H1 (cell line): ENCODE measurements at regions not wholly inside any gene's neighbourhood (a gene's known extent, or its start where the extent isn't known, plus 50 kb on each side); places are given as distances from the start of the nearest gene placed in this dataset.

Experiments used
- CTCF ChIA-PET: fragments of 300-600 bp; sonication (Branson Sonifier 250); formaldehyde crosslinking; loops from one replicate; lab custom pipeline; 2021; ENCODE audit not compliant: partially characterized antibody; lab: Charles Lee
- POLR2A ChIA-PET: fragments of 300-600 bp; sonication (Branson Sonifier 250); formaldehyde crosslinking; loops from one replicate; lab custom pipeline; 2021; ENCODE audit warnings: inconsistent platforms; ENCODE audit not compliant: partially characterized antibody; lab: Charles Lee
- DNase-seq, 2 experiments: peaks; one replicate each; pipeline versions ENCODE4 v3.0.0 to v3.0.0-alpha.2; 2010 to 2022; ENCODE audit warnings: low spot score in 2 of 2, low read depth in 1 of 2, mixed read lengths in 1 of 2
- FAIRE-seq: peaks from 2 replicates; lab custom pipeline; 2011; peaks lifted over from hg19 to GRCh38; lab: Jason Lieb, UNC
- H2AFZ ChIP-seq: 2 replicates; pipeline ENCODE4 v1.8.1; 2012; ENCODE audit warnings: low read length, inconsistent platforms
- H2AK5ac ChIP-seq: 2 replicates; pipeline ENCODE4 v1.6.1; 2013; ENCODE audit warnings: low read depth, low read length
- H2BK120ac ChIP-seq: replicated peaks from 2 replicates; pipeline ENCODE3; 2013; ENCODE audit warnings: low read depth, low read length, inconsistent platforms
- H2BK12ac ChIP-seq: 2 replicates; pipeline ENCODE4 v1.6.1; 2013; ENCODE audit warnings: low read depth, low read length
- H2BK15ac ChIP-seq: 2 replicates; pipeline ENCODE4 v1.6.1; 2013; ENCODE audit warnings: low read length
- H2BK20ac ChIP-seq: 2 replicates; pipeline ENCODE4 v1.6.1; 2013; ENCODE audit warnings: low read length
- H2BK5ac ChIP-seq: 2 replicates; pipeline ENCODE4 v1.6.1; 2013; ENCODE audit warnings: low read depth, low read length
- H3K14ac ChIP-seq: 2 replicates; pipeline ENCODE4 v1.6.1; 2013; ENCODE audit warnings: inconsistent platforms; ENCODE audit not compliant: insufficient read length
- H3K18ac ChIP-seq: 2 replicates; pipeline ENCODE4 v1.6.1; 2013; ENCODE audit warnings: low read length; ENCODE audit errors: extremely low read depth
- H3K23ac ChIP-seq: 2 replicates; pipeline ENCODE4 v1.6.1; 2013; ENCODE audit warnings: inconsistent platforms; ENCODE audit not compliant: insufficient read length
- H3K23me2 ChIP-seq: 2 replicates; pipeline ENCODE4 v1.6.1; 2013; ENCODE audit warnings: low read depth, low read length
- H3K27ac ChIP-seq: 2 replicates; pipeline ENCODE4 v1.6.1; 2011; ENCODE audit warnings: low read depth, low read length, inconsistent platforms
- H3K27me3 ChIP-seq, 4 experiments: replicated peaks in 1 of 4; 1 replicate in 1 of 4; 2 replicates in 3 of 4; pipeline versions ENCODE4 v1.6.1 to v1.8.1; 2011 to 2013; ENCODE audit warnings: low read length in 3 of 4, mild to moderate bottlenecking in 3 of 4, inconsistent platforms in 2 of 4, mixed read lengths in 2 of 4, moderate library complexity in 1 of 4; ENCODE audit not compliant: control insufficient read depth in 3 of 4, insufficient read depth in 3 of 4; ENCODE audit errors: extremely low read depth in 1 of 4
- H3K36me3 ChIP-seq, 4 experiments: 2 replicates each; pipeline versions ENCODE4 v1.6.1 to v1.8.1; 2011 to 2013; ENCODE audit warnings: mild to moderate bottlenecking in 4 of 4, low read length in 3 of 4, moderate library complexity in 2 of 4, control low read depth in 1 of 4, inconsistent platforms in 1 of 4; ENCODE audit not compliant: insufficient read depth in 4 of 4, control insufficient read depth in 2 of 4
- H3K4ac ChIP-seq: replicated peaks from 2 replicates; pipeline ENCODE3; 2013; ENCODE audit warnings: low read length, low read depth, mixed read lengths, inconsistent platforms; ENCODE audit not compliant: insufficient read length
- H3K4me1 ChIP-seq, 4 experiments: replicated peaks in 1 of 4; 1 replicate in 1 of 4; 2 replicates in 3 of 4; pipeline versions ENCODE4 v1.6.1 to v1.8.1; 2011 to 2013; ENCODE audit warnings: low read length in 3 of 4, inconsistent platforms in 2 of 4, mixed read lengths in 1 of 4; ENCODE audit not compliant: insufficient read depth in 4 of 4, control insufficient read depth in 3 of 4
- H3K4me2 ChIP-seq, 2 experiments: 2 replicates each; pipeline versions ENCODE4 v1.6.1 to v1.8.1; 2011 to 2013; ENCODE audit warnings: low read depth in 2 of 2, low read length in 2 of 2, control low read depth in 1 of 2, inconsistent platforms in 1 of 2, mild to moderate bottlenecking in 1 of 2; ENCODE audit not compliant: insufficient read depth in 1 of 2
- H3K4me3 ChIP-seq, 4 experiments: fragments of 200-600, 300-600 bp in 1 of 4; sonication (generic), shearing (Covaris generic), sonication (Bioruptor Twin) in 1 of 4; 2 replicates each; pipeline versions ENCODE4 v1.5.1 to v1.8.1; 2011 to 2016; ENCODE audit warnings: low read length in 4 of 4, low read depth in 3 of 4, control low read depth in 2 of 4, inconsistent platforms in 2 of 4, mild to moderate bottlenecking in 2 of 4, mixed read lengths in 1 of 4, moderate library complexity in 1 of 4; ENCODE audit not compliant: insufficient read depth in 2 of 4; ENCODE audit errors: extremely low read depth in 1 of 4
- H3K56ac ChIP-seq: replicated peaks from 2 replicates; pipeline ENCODE3; 2013; ENCODE audit warnings: low read depth, mild to moderate bottlenecking, mixed read lengths, low read length, inconsistent platforms; ENCODE audit not compliant: insufficient read length
- H3K79me1 ChIP-seq: 2 replicates; pipeline ENCODE4 v1.6.1; 2013; ENCODE audit warnings: low read depth, low read length, control low read depth
- H3K79me2 ChIP-seq, 2 experiments: 2 replicates each; pipeline versions ENCODE4 v1.6.1 to v1.8.1; 2012 to 2013; ENCODE audit warnings: low read length in 2 of 2, mild to moderate bottlenecking in 2 of 2, inconsistent platforms in 1 of 2; ENCODE audit not compliant: insufficient read depth in 2 of 2, control insufficient read depth in 1 of 2
- H3K9ac ChIP-seq, 4 experiments: replicated peaks in 1 of 4; 1 replicate in 1 of 4; 2 replicates in 3 of 4; pipeline versions ENCODE4 v1.6.1 to v1.8.1; 2011 to 2013; ENCODE audit warnings: low read depth in 3 of 4, low read length in 3 of 4, control low read depth in 2 of 4, mild to moderate bottlenecking in 2 of 4, moderate library complexity in 2 of 4, inconsistent platforms in 1 of 4; ENCODE audit errors: extremely low read depth in 1 of 4
- H3K9me3 ChIP-seq, 2 experiments: 2 replicates each; pipeline versions ENCODE4 v1.6.1 to v1.8.1; 2012 to 2013; ENCODE audit warnings: mild to moderate bottlenecking in 2 of 2, moderate library complexity in 2 of 2, control low read depth in 1 of 2, inconsistent platforms in 1 of 2, low read depth in 1 of 2, low read length in 1 of 2, mixed read lengths in 1 of 2; ENCODE audit not compliant: insufficient read depth in 2 of 2
- H4K20me1 ChIP-seq, 2 experiments: replicated peaks in 1 of 2; 2 replicates each; pipeline versions ENCODE3 to v1.8.1; 2011 to 2013; ENCODE audit warnings: inconsistent platforms in 2 of 2, low read length in 2 of 2, mild to moderate bottlenecking in 1 of 2; ENCODE audit not compliant: insufficient read depth in 2 of 2, control insufficient read depth in 1 of 2
- H4K5ac ChIP-seq: 2 replicates; pipeline ENCODE4 v1.6.1; 2013; ENCODE audit warnings: low read length, low read depth, mixed read lengths, inconsistent platforms; ENCODE audit not compliant: insufficient read length
- H4K8ac ChIP-seq: 2 replicates; pipeline ENCODE4 v1.8.0; 2013; ENCODE audit warnings: mild to moderate bottlenecking, moderate library complexity, low read length, inconsistent platforms; ENCODE audit not compliant: insufficient read depth; ENCODE audit errors: extremely low read depth
- H4K91ac ChIP-seq: replicated peaks from 2 replicates; pipeline ENCODE3; 2013; ENCODE audit warnings: low read length, mixed read lengths, inconsistent platforms; ENCODE audit not compliant: insufficient read length
- ATF2 ChIP-seq: IDR thresholded peaks from 2 replicates; pipeline ENCODE4 v1.6.1; 2012; ENCODE audit warnings: low read length, inconsistent platforms
- BRCA1 ChIP-seq: IDR thresholded peaks from 2 replicates; pipeline ENCODE4 v1.6.1; 2012; ENCODE audit warnings: low read depth, low read length, improper control_type of control experiment
- CEBPB ChIP-seq: IDR thresholded peaks from 2 replicates; pipeline ENCODE4 v1.6.1; 2012; ENCODE audit warnings: low read depth, low read length
- CREB1 ChIP-seq: IDR thresholded peaks from 2 replicates; pipeline ENCODE4 v1.6.1; 2012; ENCODE audit warnings: inconsistent platforms
- CTBP2 ChIP-seq: IDR thresholded peaks from 2 replicates; pipeline ENCODE4 v1.7.0; 2011; ENCODE audit warnings: borderline replicate concordance, mild to moderate bottlenecking, moderate library complexity, mixed read lengths, low read length; ENCODE audit not compliant: insufficient read depth, insufficient read length
- EP300 ChIP-seq, 2 experiments: IDR thresholded peaks; 1 replicate in 1 of 2; 2 replicates in 1 of 2; pipeline ENCODE4 v1.6.1; 2011 to 2012; ENCODE audit warnings: low read depth in 2 of 2, low read length in 2 of 2, mild to moderate bottlenecking in 2 of 2, borderline replicate concordance in 1 of 2, inconsistent platforms in 1 of 2, moderate library complexity in 1 of 2
- KDM4A ChIP-seq: IDR thresholded peaks from one replicate; pipeline ENCODE4 v1.7.1; 2012; ENCODE audit warnings: low read depth, mild to moderate bottlenecking, moderate library complexity, low read length, inconsistent platforms; ENCODE audit not compliant: severe bottlenecking
- NANOG ChIP-seq: IDR thresholded peaks from 2 replicates; pipeline ENCODE4 v1.6.1; 2011; ENCODE audit warnings: low read length, low read depth, mild to moderate bottlenecking, inconsistent platforms; ENCODE audit not compliant: insufficient read depth, poor library complexity, severe bottlenecking
- POLR2A ChIP-seq, 2 experiments: IDR thresholded peaks; 1 replicate in 1 of 2; 2 replicates in 1 of 2; pipeline ENCODE4 v1.6.1; 2011; ENCODE audit warnings: low read depth in 2 of 2, low read length in 2 of 2, mild to moderate bottlenecking in 2 of 2; ENCODE audit errors: control extremely low read depth in 1 of 2
- POU5F1 ChIP-seq: IDR thresholded peaks from 2 replicates; pipeline ENCODE4 v1.6.1; 2011; ENCODE audit warnings: low read depth, mild to moderate bottlenecking, low read length, moderate library complexity
- SAP30 ChIP-seq: fragments of 300-600 bp; sonication (generic); IDR thresholded peaks from 2 replicates; pipeline ENCODE4 v1.7.1; 2012; ENCODE audit warnings: low read length, moderate library complexity, mild to moderate bottlenecking, inconsistent platforms; ENCODE audit not compliant: insufficient read depth, insufficient replicate concordance
- YY1 ChIP-seq: IDR thresholded peaks from 2 replicates; pipeline ENCODE4 v1.6.1; 2011; ENCODE audit warnings: low read depth, mild to moderate bottlenecking, low read length
- WGBS, 2 experiments: shearing (Covaris generic) in 1 of 2; methylation state at CpG; one replicate each; pipeline versions ENCODE4 v1.1.6 to v1.1.7; 2013 to 2015; ENCODE audit warnings: low lambda C conversion rate in 2 of 2, mixed read lengths in 2 of 2, inconsistent platforms in 1 of 2, low coverage in 1 of 2, missing lambda C conversion rate in 1 of 2; ENCODE audit not compliant: insufficient replicate concordance in 2 of 2, insufficient coverage in 1 of 2, insufficient read length in 1 of 2; ENCODE audit errors: extremely low coverage in 1 of 2, missing lambda C conversion rate in 1 of 2; 5-methylcytosine and 5-hydroxymethylcytosine counted together
- TF ChIP-seq, protein P1 (sequence below): IDR thresholded peaks from 2 replicates; pipeline ENCODE4 v1.6.1; 2011; ENCODE audit warnings: low read depth, mild to moderate bottlenecking, low read length; ENCODE audit not compliant: insufficient read depth

DNA sequence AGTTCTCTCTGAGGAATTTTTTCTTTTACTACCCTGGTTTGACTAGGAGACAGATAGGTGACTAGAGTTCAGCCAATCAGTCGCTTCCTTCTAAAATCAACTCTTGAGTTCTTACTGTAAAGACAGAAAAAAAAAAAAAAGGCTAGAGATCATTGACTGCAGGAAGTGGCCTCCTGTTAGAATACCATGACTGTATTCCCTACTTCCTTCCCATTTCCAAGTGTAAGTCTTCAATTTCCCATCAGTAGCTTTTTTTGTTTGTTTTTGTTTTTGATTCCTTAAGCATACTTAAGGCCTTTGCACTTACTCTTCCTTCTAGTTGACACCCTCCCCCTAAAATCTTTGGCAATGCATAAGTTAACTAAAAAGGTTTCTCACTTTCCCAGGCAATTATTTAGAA, 154.3 kb downstream of the HMHB1 start:
- Histone ChIP-seq H3K9ac (no peak overlapping the region), H3K56ac (no peak overlapping the region), H4K91ac (no peak overlapping the region), H3K23ac (no peak overlapping the region), H2BK120ac (no peak overlapping the region), H3K79me1 (no peaks in the 10 kb centered on the region), H3K9me3 (no peaks in the 10 kb centered on the region), H3K18ac (no peak overlapping the region), H3K4me1 (no peaks in the 10 kb centered on the region), H4K8ac (no peak overlapping the region), H3K4me2 (no peak overlapping the region), H3K23me2 (no peaks in the 10 kb centered on the region), H3K79me2 (no peaks in the 10 kb centered on the region), H4K5ac (no peak overlapping the region), H2AK5ac (no peak overlapping the region), H3K4me3 (no peak overlapping the region), H2BK12ac (no peak overlapping the region), H3K27ac (no peak overlapping the region), H2BK5ac (no peak overlapping the region), H3K27me3 (no peaks in the 10 kb centered on the region), H3K36me3 (no peaks in the 10 kb centered on the region), H3K14ac (no peak overlapping the region), H2AFZ (no peak overlapping the region), H3K4ac (no peak overlapping the region), H2BK20ac (no peak overlapping the region), H2BK15ac (no peak overlapping the region), H4K20me1 (no peaks in the 10 kb centered on the region)
- ChIA-PET POLR2A (no interaction called here), CTCF (interaction anchor here (0.9 to 1.0 kb wide), 4 partner anchors 9 to 315 kb away, joined by 3 to 6 read pairs (median 4); no protein-coding TSS in a partner anchor)
- no peak for DNase-seq
- WGBS, 2 experiments: 100% methylated on average over 1 of the region's 1 CpG; no CpG with 5 or more reads in 1 of the 2 experiments
- FAIRE-seq: no peak
- no peak for TF ChIP-seq SAP30
- no peak for TF ChIP-seq KDM4A
- TF ChIP-seq CREB1: no peak
- TF ChIP-seq, protein P1, sequence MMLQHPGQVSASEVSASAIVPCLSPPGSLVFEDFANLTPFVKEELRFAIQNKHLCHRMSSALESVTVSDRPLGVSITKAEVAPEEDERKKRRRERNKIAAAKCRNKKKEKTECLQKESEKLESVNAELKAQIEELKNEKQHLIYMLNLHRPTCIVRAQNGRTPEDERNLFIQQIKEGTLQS: no peak
- no peak for TF ChIP-seq EP300 (IDR thresholded peaks at IDR 0.05; ENCODE audit: borderline replicate concordance in 1 of 2, low read depth in 2 of 2, low read length in 2 of 2)
- no peak for TF ChIP-seq CTBP2
- TF ChIP-seq CEBPB: no peak
- TF ChIP-seq YY1: no peak
- no peak for TF ChIP-seq NANOG
- TF ChIP-seq POLR2A (IDR thresholded peaks at IDR 0.05; ENCODE audit: control extremely low read depth in 1 of 2, low read depth in 2 of 2, low read length in 2 of 2): no peak
- no peak for TF ChIP-seq BRCA1
- no peak for TF ChIP-seq POU5F1
- no peak for TF ChIP-seq ATF2
